GM18868 (cell line): ENCODE measurements at regions not wholly inside any gene's neighbourhood (a gene's known extent, or its start where the extent isn't known, plus 50 kb on each side); places are given as distances from the start of the nearest gene placed in this dataset.

Source experiments
- ATAC-seq: cut with Tn5 transposase; IDR thresholded peaks from one replicate; pipeline ENCODE4 v1.9.1; 2021; ENCODE audit warnings: mild to moderate bottlenecking, moderate library complexity; ENCODE audit not compliant: unreplicated experiment

GRCh38 chr2:155442088-155442487 is 743.6 kb downstream of the KCNJ3 start:
- ATAC-seq, result no peak

- no peak for ATAC-seq
Measured at GRCh38 chr2:155431004-155431507, 732.6 kb downstream of the KCNJ3 start.

- ATAC-seq, result no peak
Measured at GRCh38 chr2:155427470-155427869, 729.0 kb downstream of the KCNJ3 start.

GRCh38 chr2:155424518-155424917 is 726.0 kb downstream of the KCNJ3 start:
- ATAC-seq, result no peak

GRCh38 chr2:155418753-155419152 is 720.3 kb downstream of the KCNJ3 start:
- ATAC-seq, result no peak

GRCh38 chr2:155412598-155412997 is 714.1 kb downstream of the KCNJ3 start:
- peak; percentile 99 for ATAC-seq

GRCh38 chr2:155404433-155405002 is 706.0 kb downstream of the KCNJ3 start:
- no peak for ATAC-seq

GRCh38 chr2:155393406-155393805 is 694.9 kb downstream of the KCNJ3 start:
- no peak for ATAC-seq

- ATAC-seq, result no peak
Measured at GRCh38 chr2:155391613-155392130, 693.2 kb downstream of the KCNJ3 start.

- no peak for ATAC-seq
Measured at GRCh38 chr2:155389224-155389623, 690.7 kb downstream of the KCNJ3 start.

GRCh38 chr2:155384555-155385123 is 686.1 kb downstream of the KCNJ3 start:
- ATAC-seq, result no peak

GRCh38 chr2:155382776-155383175 is 684.3 kb downstream of the KCNJ3 start:
- no peak for ATAC-seq

- no peak for ATAC-seq
Measured at GRCh38 chr2:155381436-155381835, 682.9 kb downstream of the KCNJ3 start.

GRCh38 chr2:155379494-155379893 is 681.0 kb downstream of the KCNJ3 start:
- ATAC-seq, result no peak

GRCh38 chr2:155377931-155378444 is 679.5 kb downstream of the KCNJ3 start:
- ATAC-seq, result peak; percentile 78

- peak; percentile 53 for ATAC-seq
Measured at GRCh38 chr2:155377266-155377680, 678.8 kb downstream of the KCNJ3 start.

GRCh38 chr2:155372969-155373368 is 674.5 kb downstream of the KCNJ3 start:
- no peak for ATAC-seq

GRCh38 chr2:155368934-155369333 is 670.4 kb downstream of the KCNJ3 start:
- ATAC-seq, result peak; percentile 47

GRCh38 chr2:155364766-155365165 is 666.3 kb downstream of the KCNJ3 start:
- ATAC-seq, result peak; percentile 71

GRCh38 chr2:155363349-155363888 is 664.9 kb downstream of the KCNJ3 start:
- no peak for ATAC-seq

- ATAC-seq, result no peak
Measured at GRCh38 chr2:155357172-155357571, 658.7 kb downstream of the KCNJ3 start.

GRCh38 chr2:155356250-155356649 is 657.8 kb downstream of the KCNJ3 start:
- ATAC-seq, result no peak
